Skin epidermis (tissue), 12 donors: ENCODE measurements at regions not wholly inside any gene's neighbourhood (a gene's known extent, or its start where the extent isn't known, plus 50 kb on each side); places are given as distances from the start of the nearest gene placed in this dataset.
A peak's percentile ranks its signal among the peaks of the same experiment; 100 is the strongest.

Source experiments
- H3K27ac ChIP-seq, 21 experiments: fragments of 200-600 bp; sonication (generic) in 11 of 21; one replicate each; pipeline ENCODE4 v1.5.0; 2020; ENCODE audit warnings: mild to moderate bottlenecking in 3 of 21, inconsistent platforms in 2 of 21, moderate library complexity in 2 of 21
- H3K4me3 ChIP-seq, 7 experiments: fragments of 200-600 bp; sonication (generic) in 2 of 7; one replicate each; pipeline ENCODE4 v1.5.0; 2020; ENCODE audit warnings: inconsistent platforms in 2 of 7, mild to moderate bottlenecking in 2 of 7, moderate library complexity in 1 of 7

GRCh38 chr4:182082910-182083309, 160.3 kb upstream of the TENM3 start:
- Histone ChIP-seq H3K27ac (no peak overlapping the region), H3K4me3 (no peak overlapping the region)

- Histone ChIP-seq H3K4me3 (no peak overlapping the region), H3K27ac (no peak overlapping the region)
These were observed 159.4 kb upstream of the TENM3 start for GRCh38 chr4:182083671-182084410.

- H3K4me3 ChIP-seq, result no peak overlapping the region
These were observed 158.1 kb upstream of the TENM3 start for GRCh38 chr4:182085051-182085480.

GRCh38 chr4:182089326-182089725, 153.9 kb upstream of the TENM3 start:
- no peak overlapping the region for H3K27ac ChIP-seq
- no peak overlapping the region for H3K4me3 ChIP-seq

More at GRCh38 chr4:182085051-182085480, 158.1 kb upstream of the TENM3 start:
- H3K27ac ChIP-seq, result no peak overlapping the region

GRCh38 chr4:182090186-182090585, 153.0 kb upstream of the TENM3 start:
- Histone ChIP-seq H3K4me3 (no peak overlapping the region), H3K27ac (no peak overlapping the region)

- no peak overlapping the region for H3K4me3 ChIP-seq
- no peak overlapping the region for H3K27ac ChIP-seq
These were observed 152.1 kb upstream of the TENM3 start for GRCh38 chr4:182091128-182091527.

- Histone ChIP-seq H3K27ac (no peak overlapping the region), H3K4me3 (no peak overlapping the region)
These were observed 149.8 kb upstream of the TENM3 start for GRCh38 chr4:182093431-182093831.

- Histone ChIP-seq H3K27ac (no peak overlapping the region), H3K4me3 (no peak overlapping the region)
These were observed 149.3 kb upstream of the TENM3 start for GRCh38 chr4:182093935-182094334.

- Histone ChIP-seq H3K4me3 (no peak overlapping the region), H3K27ac (no peak overlapping the region)
These were observed 141.6 kb upstream of the TENM3 start for GRCh38 chr4:182101618-182102017.

GRCh38 chr4:182102576-182102975, 140.6 kb upstream of the TENM3 start:
- Histone ChIP-seq H3K4me3 (no peak overlapping the region), H3K27ac (no peak overlapping the region)

- Histone ChIP-seq H3K27ac (no peak overlapping the region), H3K4me3 (no peak overlapping the region)
These were observed 139.4 kb upstream of the TENM3 start for GRCh38 chr4:182103614-182104319.

- no peak overlapping the region for H3K4me3 ChIP-seq
- no peak overlapping the region for H3K27ac ChIP-seq
These were observed 137.8 kb upstream of the TENM3 start for GRCh38 chr4:182105416-182105815.

- Histone ChIP-seq H3K27ac (no peak overlapping the region), H3K4me3 (no peak overlapping the region)
These were observed 135.3 kb upstream of the TENM3 start for GRCh38 chr4:182107931-182108330.

GRCh38 chr4:182111586-182111985, 131.6 kb upstream of the TENM3 start:
- Histone ChIP-seq H3K4me3 (no peak overlapping the region), H3K27ac (no peak overlapping the region)

GRCh38 chr4:182113779-182114178, 129.4 kb upstream of the TENM3 start:
- Histone ChIP-seq H3K27ac (no peak overlapping the region), H3K4me3 (no peak overlapping the region)

- no peak overlapping the region for H3K4me3 ChIP-seq
- no peak overlapping the region for H3K27ac ChIP-seq
These were observed 118.8 kb upstream of the TENM3 start for GRCh38 chr4:182124359-182124758.

GRCh38 chr4:182126096-182126495, 117.1 kb upstream of the TENM3 start:
- peak overlapping the region in 2 of 21 experiments; percentile 23 to 41 for H3K27ac ChIP-seq
- no peak overlapping the region for H3K4me3 ChIP-seq

- Histone ChIP-seq H3K4me3 (no peak overlapping the region), H3K27ac (peak overlapping the region in 2 of 21 experiments; percentile 23 to 41)
These were observed 116.6 kb upstream of the TENM3 start for GRCh38 chr4:182126603-182127002.

GRCh38 chr4:182133033-182133432, 110.2 kb upstream of the TENM3 start:
- H3K27ac ChIP-seq, result no peak overlapping the region
- H3K4me3 ChIP-seq, result no peak overlapping the region

GRCh38 chr4:182134261-182134660, 108.9 kb upstream of the TENM3 start:
- Histone ChIP-seq H3K4me3 (no peak overlapping the region), H3K27ac (no peak overlapping the region)

- Histone ChIP-seq H3K4me3 (no peak overlapping the region), H3K27ac (no peak overlapping the region)
These were observed 107.0 kb upstream of the TENM3 start for GRCh38 chr4:182136201-182136600.
